ENCODE measurements at regions not wholly inside any gene's neighbourhood (a gene's known extent, or its start where the extent isn't known, plus 50 kb on each side); places are given as distances from the start of the nearest gene placed in this dataset.

DNA sequence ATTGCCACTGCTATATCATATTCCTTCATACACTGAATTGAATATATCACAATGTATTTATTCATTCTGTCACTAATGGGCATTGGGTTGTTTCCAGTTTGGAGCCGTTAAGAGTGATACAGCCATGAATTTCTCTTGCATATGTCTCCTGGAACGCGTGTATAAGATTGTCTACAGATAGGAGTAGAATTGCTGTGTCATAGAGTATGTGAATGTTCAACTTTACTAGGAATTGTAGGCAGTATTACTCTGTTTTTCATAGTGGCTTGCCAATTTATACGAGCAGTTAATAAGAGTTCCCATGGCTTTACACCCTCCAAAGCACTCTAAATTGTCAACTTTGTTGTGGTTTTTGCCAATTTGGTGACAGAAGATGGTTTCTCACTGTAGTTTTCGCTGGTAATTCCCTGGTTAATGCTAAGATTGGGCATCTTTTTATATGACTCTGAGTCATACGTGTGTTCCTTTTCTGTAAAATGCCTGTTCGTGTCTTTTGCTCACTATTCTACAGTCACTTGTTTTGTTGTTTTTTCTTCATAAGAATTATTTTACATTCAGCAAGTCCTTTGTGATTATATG, 136.1 kb upstream of the LIPC start:
- TF ChIP-seq CTCF (IDR thresholded peaks at IDR 0.05): no peak
- TF ChIP-seq POLR2A (IDR thresholded peaks at IDR 0.05): no peak
